ENCODE measurements at regions not wholly inside any gene's neighbourhood (a gene's known extent, or its start where the extent isn't known, plus 50 kb on each side); places are given as distances from the start of the nearest gene placed in this dataset.

- peak overlapping the region; percentile 56 for H3K4me3 ChIP-seq (ENCODE audit: low read length)
- no peaks in the 10 kb centered on the region for H3K9me3 ChIP-seq (ENCODE audit: low read length)
- H3K9ac ChIP-seq (ENCODE audit: low read length): no peak overlapping the region
- H3K79me2 ChIP-seq (replicated peaks; ENCODE audit: insufficient read depth, low read length): no peaks in the 10 kb centered on the region
- no peaks in the 10 kb centered on the region for H3K9me2 ChIP-seq (ENCODE audit: insufficient read depth, low read length)
- no peaks in the 10 kb centered on the region for H3K27me3 ChIP-seq (ENCODE audit: insufficient read depth, low read depth, low read length)
- TF ChIP-seq SMC3 (conservative IDR thresholded peaks at IDR 0.05; ENCODE audit: poor library complexity) (peak; percentile 90), RAD21 (conservative IDR thresholded peaks at IDR 0.05) (peak; percentile 96), REST (IDR thresholded peaks at IDR 0.05; ENCODE audit: borderline replicate concordance) (no peak)
- TF ChIP-seq, protein P1, sequence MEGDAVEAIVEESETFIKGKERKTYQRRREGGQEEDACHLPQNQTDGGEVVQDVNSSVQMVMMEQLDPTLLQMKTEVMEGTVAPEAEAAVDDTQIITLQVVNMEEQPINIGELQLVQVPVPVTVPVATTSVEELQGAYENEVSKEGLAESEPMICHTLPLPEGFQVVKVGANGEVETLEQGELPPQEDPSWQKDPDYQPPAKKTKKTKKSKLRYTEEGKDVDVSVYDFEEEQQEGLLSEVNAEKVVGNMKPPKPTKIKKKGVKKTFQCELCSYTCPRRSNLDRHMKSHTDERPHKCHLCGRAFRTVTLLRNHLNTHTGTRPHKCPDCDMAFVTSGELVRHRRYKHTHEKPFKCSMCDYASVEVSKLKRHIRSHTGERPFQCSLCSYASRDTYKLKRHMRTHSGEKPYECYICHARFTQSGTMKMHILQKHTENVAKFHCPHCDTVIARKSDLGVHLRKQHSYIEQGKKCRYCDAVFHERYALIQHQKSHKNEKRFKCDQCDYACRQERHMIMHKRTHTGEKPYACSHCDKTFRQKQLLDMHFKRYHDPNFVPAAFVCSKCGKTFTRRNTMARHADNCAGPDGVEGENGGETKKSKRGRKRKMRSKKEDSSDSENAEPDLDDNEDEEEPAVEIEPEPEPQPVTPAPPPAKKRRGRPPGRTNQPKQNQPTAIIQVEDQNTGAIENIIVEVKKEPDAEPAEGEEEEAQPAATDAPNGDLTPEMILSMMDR (IDR thresholded peaks at IDR 0.05; ENCODE audit: poor library complexity, severe bottlenecking): peak; percentile 93
- peak overlapping the region; percentile 31 for H2AFZ ChIP-seq (ENCODE audit: low read depth, low read length)
- H3K36me3 ChIP-seq (ENCODE audit: insufficient read depth, low read length): no peaks in the 10 kb centered on the region
- no peaks in the 10 kb centered on the region for H3F3A ChIP-seq (ENCODE audit: insufficient read depth, low read length, poor library complexity, severe bottlenecking)
- no peaks in the 10 kb centered on the region for H4K20me1 ChIP-seq (ENCODE audit: insufficient read depth)
- H3K27ac ChIP-seq (ENCODE audit: low read length): no peak overlapping the region
- peak overlapping the region; percentile 42 for H3K4me2 ChIP-seq (ENCODE audit: low read length)
Observed at GRCh38 chr16:58814348-58814801, 80.3 kb upstream of the GOT2 start.

- Histone ChIP-seq H3K9me3 (ENCODE audit: low read length) (no peaks in the 10 kb centered on the region), H3K36me3 (ENCODE audit: insufficient read depth, low read length) (no peaks in the 10 kb centered on the region), H3F3A (ENCODE audit: insufficient read depth, low read length, poor library complexity, severe bottlenecking) (no peaks in the 10 kb centered on the region), H3K4me3 (ENCODE audit: low read length) (no peak overlapping the region), H3K27ac (ENCODE audit: low read length) (no peak overlapping the region), H3K9ac (ENCODE audit: low read length) (no peak overlapping the region), H2AFZ (ENCODE audit: low read depth, low read length) (no peak overlapping the region), H3K9me2 (ENCODE audit: insufficient read depth, low read length) (no peaks in the 10 kb centered on the region), H3K79me2 (replicated peaks; ENCODE audit: insufficient read depth, low read length) (no peaks in the 10 kb centered on the region), H3K4me2 (ENCODE audit: low read length) (no peak overlapping the region), H4K20me1 (ENCODE audit: insufficient read depth) (no peaks in the 10 kb centered on the region), H3K27me3 (ENCODE audit: insufficient read depth, low read depth, low read length) (no peaks in the 10 kb centered on the region)
- no peak for TF ChIP-seq POLR2AphosphoS5 (IDR thresholded peaks at IDR 0.05)
- TF ChIP-seq MXI1 (conservative IDR thresholded peaks at IDR 0.05; ENCODE audit: poor library complexity, severe bottlenecking): no peak
- TF ChIP-seq REST (IDR thresholded peaks at IDR 0.05; ENCODE audit: borderline replicate concordance): no peak
- no peak for TF ChIP-seq EP300 (conservative IDR thresholded peaks at IDR 0.05; ENCODE audit: poor library complexity, severe bottlenecking)
- no peak for TF ChIP-seq TAF1 (IDR thresholded peaks at IDR 0.05; ENCODE audit: low read depth)
- TF ChIP-seq, protein P1 (IDR thresholded peaks at IDR 0.05; ENCODE audit: poor library complexity, severe bottlenecking): no peak
- TF ChIP-seq EZH2 (IDR thresholded peaks at IDR 0.05; ENCODE audit: borderline replicate concordance, insufficient read depth, low read length, poor library complexity, severe bottlenecking): no peak
- TF ChIP-seq RAD21 (conservative IDR thresholded peaks at IDR 0.05): no peak
- no peak for TF ChIP-seq SMC3 (conservative IDR thresholded peaks at IDR 0.05; ENCODE audit: poor library complexity)
Observed at GRCh38 chr16:58809213-58809612, 75.1 kb upstream of the GOT2 start.

Data from neural cell (in vitro differentiated cells).